ENCODE measurements at regions not wholly inside any gene's neighbourhood (a gene's known extent, or its start where the extent isn't known, plus 50 kb on each side); places are given as distances from the start of the nearest gene placed in this dataset.

GRCh38 chr2:207394203-207394781 is 135.5 kb upstream of the CREB1 start:
- TF ChIP-seq CTCF (conservative IDR thresholded peaks at IDR 0.05; ENCODE audit: low read length), result no peak
- TF ChIP-seq EZH2phosphoT487 (IDR thresholded peaks at IDR 0.05; ENCODE audit: borderline replicate concordance), result no peak

Measured in Loucy (cell line).